CD4-positive, alpha-beta T cell (primary cell): ENCODE measurements at regions not wholly inside any gene's neighbourhood (a gene's known extent, or its start where the extent isn't known, plus 50 kb on each side); places are given as distances from the start of the nearest gene placed in this dataset.

Source experiments
- ATAC-seq: fragments of 200-7000 bp; cut with Tn5 transposase; one replicate; pipeline ENCODE4 v1.10.0; 2022; ENCODE audit warnings: mild to moderate bottlenecking; ENCODE audit not compliant: poor library complexity
- CTCF ChIA-PET: fragments of 350-600 bp; sonication (Branson Sonifier 250); formaldehyde crosslinking; loops from one replicate; lab custom pipeline; 2021; ENCODE audit warnings: antibody characterized with exemption, inconsistent platforms; lab: Charles Lee
- POLR2A ChIA-PET: fragments of 350-600 bp; sonication (Branson Sonifier 250); formaldehyde crosslinking; loops from one replicate; lab custom pipeline; 2021; ENCODE audit warnings: antibody characterized with exemption, inconsistent platforms; lab: Charles Lee
- DNase-seq, 14 experiments: peaks; one replicate each; pipeline ENCODE4 v3.0.0-alpha.2; 2013 to 2020; ENCODE audit warnings: mixed read lengths in 2 of 14
- H3K27ac ChIP-seq, 2 donors: one replicate each; pipeline versions ENCODE4 v1.5.1 to v1.7.0; 2013; ENCODE audit warnings: low read length in 2 of 2, low read depth in 1 of 2, mild to moderate bottlenecking in 1 of 2
- H3K27me3 ChIP-seq, 2 experiments: 1 replicate in 1 of 2; 2 replicates in 1 of 2; pipeline versions ENCODE4 v1.6.1 to v1.7.0; 2013; ENCODE audit warnings: low read length in 2 of 2, control low read depth in 1 of 2, mild to moderate bottlenecking in 1 of 2, moderate library complexity in 1 of 2; ENCODE audit not compliant: insufficient read depth in 2 of 2, control insufficient read depth in 1 of 2
- H3K36me3 ChIP-seq: one replicate; pipeline ENCODE4 v1.6.1; 2013; ENCODE audit warnings: low read length, control low read depth; ENCODE audit not compliant: insufficient read depth
- H3K4me1 ChIP-seq: one replicate; pipeline ENCODE4 v1.6.1; 2013; ENCODE audit warnings: low read length, control low read depth; ENCODE audit not compliant: insufficient read depth
- H3K4me3 ChIP-seq: one replicate; pipeline ENCODE4 v1.5.1; 2013; ENCODE audit warnings: mild to moderate bottlenecking, low read length, moderate library complexity
- H3K9me3 ChIP-seq, 2 experiments: 1 replicate in 1 of 2; 2 replicates in 1 of 2; pipeline versions ENCODE4 v1.6.1 to v1.7.0; 2013; ENCODE audit warnings: low read length in 2 of 2, mild to moderate bottlenecking in 2 of 2, control low read depth in 1 of 2, moderate library complexity in 1 of 2; ENCODE audit not compliant: control insufficient read depth in 1 of 2, insufficient read depth in 1 of 2
- H3K27ac Mint-ChIP-seq: one replicate; pipeline ENCODE4 v1.8.0; 2020; ENCODE audit warnings: mixed read lengths
- H3K27me3 Mint-ChIP-seq: one replicate; pipeline ENCODE4 v1.8.0; 2021; ENCODE audit warnings: mixed read lengths
- H3K36me3 Mint-ChIP-seq: one replicate; pipeline ENCODE4 v1.8.0; 2021; ENCODE audit warnings: low read depth, mixed read lengths
- H3K4me1 Mint-ChIP-seq: one replicate; pipeline ENCODE4 v1.8.0; 2021; ENCODE audit warnings: low read depth, mixed read lengths
- H3K4me3 Mint-ChIP-seq: one replicate; pipeline ENCODE4 v1.8.0; 2020; ENCODE audit warnings: mild to moderate bottlenecking, mixed read lengths
- H3K9me3 Mint-ChIP-seq: one replicate; pipeline ENCODE4 v1.8.0; 2020; ENCODE audit warnings: mixed read lengths
- CTCF ChIP-seq: fragments of 200-600 bp; IDR thresholded peaks from one replicate; pipeline ENCODE4 v1.8.0; 2022; ENCODE audit warnings: antibody characterized with exemption, mild to moderate bottlenecking
- intact Hi-C, 2 experiments: fragments of 100-400 bp; cut with DNase I in 1 of 2; cut with micrococcal nuclease in 1 of 2; formaldehyde crosslinking; loops; one replicate each; pipeline versions ENCODE4 v1.15.1 to v1.9.0; 2023 to 2025; cut with DNase I, micrococcal nuclease

DNA sequence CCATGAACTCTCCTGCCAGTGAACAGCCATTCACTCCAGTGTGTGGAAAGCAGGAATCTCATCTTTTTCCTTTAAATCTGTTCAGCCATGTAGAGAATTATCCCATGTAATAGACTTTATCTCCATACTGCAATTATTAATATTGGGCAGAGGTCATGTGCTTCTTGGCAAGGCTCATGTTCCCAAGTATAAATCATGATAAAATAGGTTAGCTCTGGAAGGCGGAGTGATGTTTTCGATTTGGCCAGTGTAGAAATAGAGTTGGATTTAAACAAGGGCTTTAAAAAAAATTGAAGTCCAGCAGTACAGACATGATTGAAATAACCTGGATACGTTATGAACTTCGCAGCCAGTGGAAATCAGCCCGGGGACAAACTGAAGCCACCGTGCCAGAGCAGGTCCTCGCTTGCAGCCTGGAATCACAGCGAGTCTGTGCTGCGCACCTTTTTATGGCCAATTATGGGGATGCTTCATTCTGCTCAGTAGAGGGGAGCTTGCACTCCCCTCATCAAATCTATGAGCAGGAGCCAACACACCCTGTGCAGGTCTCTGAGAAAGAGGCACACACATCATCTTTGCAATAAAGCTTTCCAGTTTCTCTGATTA is 654.0 kb upstream of the MKI67 start:
- Histone ChIP-seq H3K36me3 (no peaks in the 10 kb centered on the region), H3K4me1 (no peaks in the 10 kb centered on the region), H3K4me3 (no peak overlapping the region), H3K27me3 (no peaks in the 10 kb centered on the region), H3K9me3 (peaks cover 0 to 16% of the 10 kb centered on the region in 2 experiments), H3K27ac (no peak overlapping the region)
- Mint-ChIP-seq H3K36me3 (no peaks in the 10 kb centered on the region), H3K9me3 (no peaks in the 10 kb centered on the region), H3K4me3 (no peak overlapping the region), H3K27ac (no peak overlapping the region), H3K4me1 (no peaks in the 10 kb centered on the region), H3K27me3 (no peaks in the 10 kb centered on the region)
- intact Hi-C loops: no loop called here
- ATAC-seq: no peak
- TF ChIP-seq CTCF: no peak
- CTCF ChIA-PET: no interaction called here
- no peak for DNase-seq
- POLR2A ChIA-PET: no interaction called here

- no peaks in the 10 kb centered on the region for H3K9me3 Mint-ChIP-seq
- H3K27me3 Mint-ChIP-seq: no peaks in the 10 kb centered on the region
- intact Hi-C loops: no loop called here
- Histone ChIP-seq H3K4me1 (no peaks in the 10 kb centered on the region), H3K36me3 (no peaks in the 10 kb centered on the region), H3K4me3 (no peak overlapping the region), H3K27ac (no peak overlapping the region), H3K9me3 (peaks cover 0 to 16% of the 10 kb centered on the region in 2 experiments), H3K27me3 (no peaks in the 10 kb centered on the region)
- CTCF ChIA-PET: no interaction called here
- H3K4me1 Mint-ChIP-seq: no peaks in the 10 kb centered on the region
- no peak for ATAC-seq
- no peaks in the 10 kb centered on the region for H3K36me3 Mint-ChIP-seq
- no peak for DNase-seq
- H3K4me3 Mint-ChIP-seq: no peak overlapping the region
- POLR2A ChIA-PET: no interaction called here
- H3K27ac Mint-ChIP-seq: no peak overlapping the region
- no peak for TF ChIP-seq CTCF
These were observed 655.4 kb upstream of the MKI67 start for GRCh38 chr10:128781637-128782036.

- Mint-ChIP-seq H3K36me3 (no peaks in the 10 kb centered on the region), H3K4me1 (no peaks in the 10 kb centered on the region), H3K27me3 (peaks cover 9% of the 10 kb centered on the region), H3K4me3 (no peak overlapping the region), H3K9me3 (no peaks in the 10 kb centered on the region), H3K27ac (no peak overlapping the region)
- Histone ChIP-seq H3K27me3 (peaks cover 0 to 3% of the 10 kb centered on the region in 2 experiments), H3K4me1 (no peaks in the 10 kb centered on the region), H3K27ac (no peak overlapping the region), H3K36me3 (no peaks in the 10 kb centered on the region), H3K4me3 (no peak overlapping the region), H3K9me3 (peaks cover 0 to 10% of the 10 kb centered on the region in 2 experiments)
- ATAC-seq: no peak
- no peak for TF ChIP-seq CTCF
- POLR2A ChIA-PET: no interaction called here
- CTCF ChIA-PET: no interaction called here
- intact Hi-C loops: no loop called here
- no peak for DNase-seq
These were observed 658.2 kb upstream of the MKI67 start for GRCh38 chr10:128784444-128784843.
